ENCODE measurements at regions not wholly inside any gene's neighbourhood (a gene's known extent, or its start where the extent isn't known, plus 50 kb on each side); places are given as distances from the start of the nearest gene placed in this dataset.

DNA sequence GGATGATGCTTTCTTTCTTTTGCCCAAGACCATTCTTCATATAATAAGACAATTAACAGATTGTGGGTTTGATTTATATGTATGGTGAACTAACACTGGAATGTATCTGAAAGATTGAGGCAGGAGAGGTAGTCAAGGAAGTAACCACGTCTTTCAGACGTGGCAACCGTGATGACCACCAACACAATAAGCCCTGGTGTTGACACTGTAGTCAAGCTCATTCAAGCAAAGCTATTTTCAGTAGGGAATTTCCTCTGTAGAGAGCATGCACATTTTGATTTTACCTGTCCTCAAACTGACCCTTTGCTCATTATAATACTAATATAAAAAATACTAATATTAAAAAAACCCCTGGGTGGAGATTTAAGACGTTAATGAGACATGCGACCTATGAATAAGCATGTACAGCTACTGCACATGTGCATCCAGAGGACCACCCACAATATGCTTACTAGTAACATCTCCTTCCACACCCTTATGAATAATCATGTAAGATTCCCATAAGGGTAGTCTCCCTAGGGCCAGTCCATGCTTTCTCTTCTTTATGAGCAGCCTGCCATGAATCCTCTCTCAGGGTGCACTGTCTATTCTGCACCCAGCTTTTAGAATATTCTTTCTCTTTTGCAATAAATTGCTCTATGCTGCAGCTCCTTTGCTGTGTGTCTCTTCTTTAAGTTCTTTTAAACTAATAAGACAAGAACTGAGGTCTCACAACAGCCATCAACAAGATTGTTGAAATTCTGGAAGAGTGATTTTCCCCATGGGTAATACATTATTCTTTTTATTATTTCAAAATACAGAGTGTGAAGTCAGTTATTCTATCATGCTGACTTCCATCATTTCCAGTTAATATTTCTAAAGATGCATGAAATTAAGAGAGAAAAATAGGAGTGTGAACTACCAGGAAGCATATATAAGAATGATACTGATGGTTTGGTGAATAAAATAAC, 151.3 kb upstream of the NPVF start:
- TF ChIP-seq CTCF (IDR thresholded peaks at IDR 0.05) (no peak), POLR2A (IDR thresholded peaks at IDR 0.05) (no peak)
